ENCODE measurements at regions not wholly inside any gene's neighbourhood (a gene's known extent, or its start where the extent isn't known, plus 50 kb on each side); places are given as distances from the start of the nearest gene placed in this dataset.

GRCh38 chr16:85469929-85470590 lies 143.1 kb upstream of the GSE1 start:
- no peaks in the 10 kb centered on the region for H3K9me3 Mint-ChIP-seq (ENCODE audit: unreplicated experiment)
- no peak for DNase-seq (ENCODE audit: low spot score)
- peaks cover 11% of the 10 kb centered on the region for H3K27me3 Mint-ChIP-seq (ENCODE audit: unreplicated experiment)
- no peak overlapping the region for H3K27ac Mint-ChIP-seq (ENCODE audit: unreplicated experiment)
- no peak for TF ChIP-seq CTCF (IDR thresholded peaks at IDR 0.05; ENCODE audit: unreplicated experiment)
- no peaks in the 10 kb centered on the region for H3K36me3 Mint-ChIP-seq (ENCODE audit: low read depth, unreplicated experiment)
- peaks cover 9% of the 10 kb centered on the region for H3K4me1 Mint-ChIP-seq (ENCODE audit: unreplicated experiment)
- H3K4me3 Mint-ChIP-seq (ENCODE audit: unreplicated experiment) = no peak overlapping the region

GRCh38 chr16:85470873-85471272 lies 142.2 kb upstream of the GSE1 start:
- Mint-ChIP-seq H3K4me3 (ENCODE audit: unreplicated experiment) (no peak overlapping the region), H3K27me3 (ENCODE audit: unreplicated experiment) (peaks cover 11% of the 10 kb centered on the region), H3K4me1 (ENCODE audit: unreplicated experiment) (peaks cover 11% of the 10 kb centered on the region), H3K27ac (ENCODE audit: unreplicated experiment) (no peak overlapping the region), H3K9me3 (ENCODE audit: unreplicated experiment) (no peaks in the 10 kb centered on the region), H3K36me3 (ENCODE audit: low read depth, unreplicated experiment) (no peaks in the 10 kb centered on the region)
- DNase-seq (ENCODE audit: low spot score) = no peak
- no peak for TF ChIP-seq CTCF (IDR thresholded peaks at IDR 0.05; ENCODE audit: unreplicated experiment)

GRCh38 chr16:85471469-85472431 lies 141.4 kb upstream of the GSE1 start:
- H3K27me3 Mint-ChIP-seq (ENCODE audit: unreplicated experiment) = peaks cover 13% of the 10 kb centered on the region
- DNase-seq (ENCODE audit: low spot score) = no peak
- H3K4me3 Mint-ChIP-seq (ENCODE audit: unreplicated experiment) = no peak overlapping the region
- H3K36me3 Mint-ChIP-seq (ENCODE audit: low read depth, unreplicated experiment) = no peaks in the 10 kb centered on the region
- no peaks in the 10 kb centered on the region for H3K9me3 Mint-ChIP-seq (ENCODE audit: unreplicated experiment)
- peaks cover 11% of the 10 kb centered on the region for H3K4me1 Mint-ChIP-seq (ENCODE audit: unreplicated experiment)
- H3K27ac Mint-ChIP-seq (ENCODE audit: unreplicated experiment) = no peak overlapping the region
- TF ChIP-seq CTCF (IDR thresholded peaks at IDR 0.05; ENCODE audit: unreplicated experiment) = no peak

GRCh38 chr16:85472514-85472913 lies 140.6 kb upstream of the GSE1 start:
- no peaks in the 10 kb centered on the region for H3K36me3 Mint-ChIP-seq (ENCODE audit: low read depth, unreplicated experiment)
- H3K27ac Mint-ChIP-seq (ENCODE audit: unreplicated experiment) = no peak overlapping the region
- peaks cover 11% of the 10 kb centered on the region for H3K4me1 Mint-ChIP-seq (ENCODE audit: unreplicated experiment)

More at GRCh38 chr16:85472514-85472913, 140.6 kb upstream of the GSE1 start:
- peaks cover 13% of the 10 kb centered on the region for H3K27me3 Mint-ChIP-seq (ENCODE audit: unreplicated experiment)
- no peak for DNase-seq (ENCODE audit: low spot score)
- TF ChIP-seq CTCF (IDR thresholded peaks at IDR 0.05; ENCODE audit: unreplicated experiment) = no peak
- no peak overlapping the region for H3K4me3 Mint-ChIP-seq (ENCODE audit: unreplicated experiment)
- no peaks in the 10 kb centered on the region for H3K9me3 Mint-ChIP-seq (ENCODE audit: unreplicated experiment)

Measured in endothelial cell (in vitro differentiated cells).